Transverse colon (tissue), 4 donors: ENCODE measurements at regions not wholly inside any gene's neighbourhood (a gene's known extent, or its start where the extent isn't known, plus 50 kb on each side); places are given as distances from the start of the nearest gene placed in this dataset.
"Not testable (repeated sequence)": the region's sequence is repeated elsewhere in the genome, so short reads cannot be mapped to it uniquely, and the experiment has no call there.

Experiments used
- DNase-seq: peaks from one replicate; pipeline ENCODE4 v3.0.0-alpha.2; 2019
- H3K27ac ChIP-seq, 4 donors: fragments of 200-600 bp; sonication (generic); 2 replicates each; pipeline ENCODE4 v1.5.1; 2016 to 2018; ENCODE audit warnings: inconsistent platforms in 4 of 4
- H3K27me3 ChIP-seq: fragments of 200-600 bp; sonication (generic); 2 replicates; pipeline ENCODE4 v1.5.1; 2017; ENCODE audit warnings: inconsistent platforms
- H3K36me3 ChIP-seq, 4 donors: fragments of 200-600 bp; sonication (generic); 2 replicates each; pipeline ENCODE4 v1.5.1; 2017 to 2019; ENCODE audit warnings: inconsistent platforms in 4 of 4
- H3K4me1 ChIP-seq, 4 donors: fragments of 200-600 bp; sonication (generic); 2 replicates each; pipeline ENCODE4 v1.5.1; 2017 to 2020; ENCODE audit warnings: inconsistent platforms in 4 of 4
- H3K4me3 ChIP-seq, 4 donors: fragments of 200-600 bp; sonication (generic); 1 replicate in 1 of 4; 2 replicates in 3 of 4; pipeline versions ENCODE4 v1.5.1 to v1.6.1; 2017 to 2019; ENCODE audit warnings: inconsistent platforms in 4 of 4
- H3K9me3 ChIP-seq, 2 donors: fragments of 200-600 bp; sonication (generic); 2 replicates each; pipeline ENCODE4 v1.5.1; 2017 to 2019; ENCODE audit warnings: inconsistent platforms in 2 of 2
- EP300 ChIP-seq: sonication (generic); formaldehyde crosslinking; IDR thresholded peaks from one replicate; pipeline ENCODE4 v1.6.1; 2017; ENCODE audit warnings: antibody characterized with exemption, low read depth
- POLR2A ChIP-seq: fragments of 450-650 bp; IDR thresholded peaks from one replicate; pipeline ENCODE4 v1.6.1; 2016; ENCODE audit warnings: antibody characterized with exemption, mild to moderate bottlenecking, moderate library complexity
- POLR2AphosphoS5 ChIP-seq, 3 donors: sonication (generic); formaldehyde crosslinking; IDR thresholded peaks; one replicate each; pipeline ENCODE4 v1.6.1; 2016; ENCODE audit warnings: antibody characterized with exemption in 3 of 3
- WGBS, 2 donors: methylation state at CpG; one replicate each; pipeline ENCODE4 v1.1.5; 2018; ENCODE audit warnings: low coverage in 1 of 2; 5-methylcytosine and 5-hydroxymethylcytosine counted together
- in situ Hi-C, 4 donors: fragments of 200-750 bp; cut with MboI; loops; one replicate each; pipeline versions ENCODE4 v1.15.0 to v1.15.1; 2017; ENCODE audit warnings: low sequenced_read_pairs in 3 of 4, low pct_ligation_motif_present in 1 of 4, low pct_unique_long_range_greater_than_20kb in 1 of 4
- intact Hi-C: fragments of 100-400 bp; cut with DNase I; formaldehyde crosslinking; loops from one replicate; pipeline ENCODE4 v1.15.1; 2023; ENCODE audit warnings: low total_unique reads
- TF ChIP-seq, protein P1 (sequence below), 5 experiments: fragments of 200-600 bp in 3 of 5; fragments of 450-650 bp in 2 of 5; sonication (generic) in 3 of 5; IDR thresholded peaks; 1 replicate in 2 of 5; 2 replicates in 3 of 5; pipeline ENCODE4 v1.5.1; 2016 to 2017; ENCODE audit warnings: antibody characterized with exemption in 5 of 5, inconsistent platforms in 3 of 5, mild to moderate bottlenecking in 2 of 5, moderate library complexity in 1 of 5

- 38 to 45% methylated on average over 2 of the region's 2 CpGs for WGBS, 2 donors
- TF ChIP-seq POLR2A (no peak), POLR2AphosphoS5 (IDR thresholded peaks at IDR 0.05) (no peak), EP300 (no peak)
- TF ChIP-seq, protein P1, sequence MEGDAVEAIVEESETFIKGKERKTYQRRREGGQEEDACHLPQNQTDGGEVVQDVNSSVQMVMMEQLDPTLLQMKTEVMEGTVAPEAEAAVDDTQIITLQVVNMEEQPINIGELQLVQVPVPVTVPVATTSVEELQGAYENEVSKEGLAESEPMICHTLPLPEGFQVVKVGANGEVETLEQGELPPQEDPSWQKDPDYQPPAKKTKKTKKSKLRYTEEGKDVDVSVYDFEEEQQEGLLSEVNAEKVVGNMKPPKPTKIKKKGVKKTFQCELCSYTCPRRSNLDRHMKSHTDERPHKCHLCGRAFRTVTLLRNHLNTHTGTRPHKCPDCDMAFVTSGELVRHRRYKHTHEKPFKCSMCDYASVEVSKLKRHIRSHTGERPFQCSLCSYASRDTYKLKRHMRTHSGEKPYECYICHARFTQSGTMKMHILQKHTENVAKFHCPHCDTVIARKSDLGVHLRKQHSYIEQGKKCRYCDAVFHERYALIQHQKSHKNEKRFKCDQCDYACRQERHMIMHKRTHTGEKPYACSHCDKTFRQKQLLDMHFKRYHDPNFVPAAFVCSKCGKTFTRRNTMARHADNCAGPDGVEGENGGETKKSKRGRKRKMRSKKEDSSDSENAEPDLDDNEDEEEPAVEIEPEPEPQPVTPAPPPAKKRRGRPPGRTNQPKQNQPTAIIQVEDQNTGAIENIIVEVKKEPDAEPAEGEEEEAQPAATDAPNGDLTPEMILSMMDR (IDR thresholded peaks at IDR 0.05): no peak
- peaks cover 21 to 47% of the 10 kb centered on the region in 2 donors for H3K9me3 ChIP-seq
Measured at GRCh38 chr21:9738527-9738926, 782.9 kb upstream of the TPTE start.

GRCh38 chr21:9739240-9739639 lies 782.1 kb upstream of the TPTE start:
- WGBS, 2 donors: 61 to 68% methylated on average over 3 of the region's 3 CpGs

More at GRCh38 chr21:9738527-9738926, 782.9 kb upstream of the TPTE start:
- Histone ChIP-seq H3K27ac (no peak overlapping the region), H3K36me3 (no peaks in the 10 kb centered on the region), H3K4me3 (no peak overlapping the region), H3K27me3 (no peaks in the 10 kb centered on the region), H3K4me1 (no peaks in the 10 kb centered on the region)
- in situ Hi-C loops (no loop called here), intact Hi-C loops (no loop called here)
- no peak for DNase-seq

DNA sequence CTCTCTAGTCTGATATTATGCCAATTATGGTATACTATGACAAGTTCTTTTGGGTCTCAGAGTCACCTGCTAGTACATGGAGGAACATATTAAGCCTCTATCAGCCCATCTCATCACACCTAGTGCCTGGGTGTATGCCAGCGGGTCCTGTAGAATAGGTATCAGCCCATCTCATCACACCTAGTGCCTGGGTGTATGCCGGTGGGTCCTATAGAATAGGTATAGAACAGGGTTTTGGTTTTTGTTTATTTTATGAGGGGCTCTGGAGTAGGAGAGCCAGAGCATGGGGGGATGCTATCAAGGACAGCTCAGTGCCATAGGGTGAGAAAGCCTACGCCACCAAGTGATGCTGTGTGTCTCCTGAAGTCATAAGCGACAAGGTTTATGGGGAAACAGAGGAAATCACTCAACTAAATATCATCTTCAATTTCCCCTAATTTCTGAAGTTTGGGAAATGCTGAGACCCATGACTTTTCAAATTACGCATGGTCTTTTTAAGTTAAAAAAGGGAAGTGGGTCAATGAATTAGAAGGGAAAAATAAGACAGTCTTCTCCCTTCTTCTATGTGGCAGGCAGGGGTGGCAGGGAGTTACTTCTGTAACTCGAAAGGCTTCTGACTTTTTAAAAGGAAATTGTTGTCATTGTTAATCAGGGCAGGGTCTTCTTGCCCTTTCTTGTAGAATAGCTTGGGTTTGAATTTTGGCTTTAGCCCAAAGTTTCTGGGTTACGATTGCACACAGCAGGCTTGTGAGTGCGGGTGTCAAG lies 781.0 kb upstream of the TPTE start:
- WGBS, 2 donors: 63 to 71% methylated on average over 6 to 8 of the region's 8 CpGs
- H3K36me3 ChIP-seq, H3K27ac ChIP-seq, in situ Hi-C loops, DNase-seq, H3K27me3 ChIP-seq, H3K4me1 ChIP-seq, intact Hi-C loops, H3K4me3 ChIP-seq: not testable (repeated sequence)
- H3K9me3 ChIP-seq: peaks cover 28 to 44% of the 10 kb centered on the region in 2 donors

More at GRCh38 chr21:9739240-9739639, 782.1 kb upstream of the TPTE start:
- Histone ChIP-seq H3K36me3 (no peaks in the 10 kb centered on the region), H3K4me3 (no peak overlapping the region), H3K27ac (no peak overlapping the region), H3K9me3 (peaks cover 28 to 46% of the 10 kb centered on the region in 2 donors), H3K4me1 (no peaks in the 10 kb centered on the region), H3K27me3 (no peaks in the 10 kb centered on the region)
- intact Hi-C loops (no loop called here), in situ Hi-C loops (no loop called here)
- TF ChIP-seq EP300 (no peak), POLR2AphosphoS5 (IDR thresholded peaks at IDR 0.05) (no peak), POLR2A (no peak)
- TF ChIP-seq, protein P1 (IDR thresholded peaks at IDR 0.05): no peak
- DNase-seq: no peak

DNA sequence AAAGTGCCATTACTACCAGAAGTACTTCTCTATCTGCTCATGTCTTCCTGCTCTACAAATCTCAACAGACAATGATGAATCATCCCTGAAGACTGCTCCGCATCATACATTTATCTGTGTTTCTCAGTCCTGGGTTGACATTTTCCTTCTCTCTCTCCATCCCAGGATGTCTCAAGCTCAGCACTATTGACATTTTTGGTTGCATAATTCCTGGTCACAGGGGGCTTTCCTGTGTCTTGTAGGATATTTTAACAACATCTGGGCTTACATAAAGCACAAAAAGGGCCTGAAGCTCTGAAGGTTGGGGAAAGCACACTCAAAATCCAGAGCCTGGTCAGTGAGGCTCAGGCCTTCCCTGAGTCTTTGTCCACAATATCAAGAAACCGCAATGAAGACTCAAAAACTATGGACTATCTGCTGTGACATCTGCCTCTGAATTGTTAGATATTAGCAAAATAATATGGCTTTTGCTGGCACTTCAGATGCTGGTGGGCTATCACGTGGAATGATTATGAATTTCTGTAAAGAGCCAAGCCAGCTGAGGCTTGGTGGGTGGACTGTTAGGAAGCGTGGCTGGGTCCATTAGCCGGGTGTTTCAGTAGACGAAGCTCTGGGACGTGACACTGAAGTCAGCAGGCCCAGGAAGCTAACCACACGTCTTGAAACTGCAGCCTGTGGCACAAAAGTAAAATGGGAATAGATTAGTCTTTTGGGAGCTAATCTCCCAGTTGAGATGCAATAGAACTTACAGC lies 780.2 kb upstream of the TPTE start:
- H3K4me3 ChIP-seq, DNase-seq, in situ Hi-C loops, H3K36me3 ChIP-seq, intact Hi-C loops, H3K27me3 ChIP-seq, H3K4me1 ChIP-seq, H3K27ac ChIP-seq: not testable (repeated sequence)
- WGBS, 2 donors: 64 to 68% methylated on average over 7 to 8 of the region's 8 CpGs
- H3K9me3 ChIP-seq: peaks cover 29 to 42% of the 10 kb centered on the region in 2 donors

- H3K4me1 ChIP-seq, H3K4me3 ChIP-seq, DNase-seq, H3K27ac ChIP-seq, intact Hi-C loops, H3K36me3 ChIP-seq, in situ Hi-C loops, H3K27me3 ChIP-seq: not testable (repeated sequence)
- WGBS, 2 donors: 86 to 91% methylated on average over 6 to 10 of the region's 10 CpGs
- peaks cover 23 to 30% of the 10 kb centered on the region in 2 donors for H3K9me3 ChIP-seq
Measured at GRCh38 chr21:9743566-9743965, 777.8 kb upstream of the TPTE start.

DNA sequence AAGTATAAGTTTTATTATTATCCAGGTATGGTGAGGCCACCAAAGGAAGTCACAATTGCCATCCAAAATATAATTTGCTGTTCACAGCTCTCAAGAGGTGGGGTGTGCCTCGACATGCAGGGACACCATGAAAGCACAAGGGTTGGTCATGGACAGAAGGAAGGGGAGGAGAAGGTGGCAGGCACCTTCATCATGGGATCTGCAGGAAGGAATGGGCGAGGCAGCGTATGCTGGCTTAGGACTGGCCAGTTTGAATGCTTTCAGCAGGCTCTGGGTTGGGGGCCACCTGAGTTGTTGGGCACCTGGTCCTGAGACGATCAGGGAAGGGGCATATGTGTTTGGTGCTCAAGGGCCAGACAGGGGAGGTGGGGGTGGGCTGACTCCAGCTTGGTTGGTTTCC lies 777.2 kb upstream of the TPTE start:
- H3K27me3 ChIP-seq, H3K4me1 ChIP-seq, H3K36me3 ChIP-seq, H3K27ac ChIP-seq, H3K4me3 ChIP-seq, DNase-seq, intact Hi-C loops, in situ Hi-C loops: not testable (repeated sequence)
- H3K9me3 ChIP-seq: peaks cover 20 to 27% of the 10 kb centered on the region in 2 donors
- WGBS, 2 donors: 34 to 36% methylated on average over 4 of the region's 4 CpGs

- not testable (repeated sequence) for H3K4me1 ChIP-seq, DNase-seq
Measured at GRCh38 chr21:9744593-9744992, 776.8 kb upstream of the TPTE start.

GRCh38 chr21:9745457-9746108 lies 775.8 kb upstream of the TPTE start:
- in situ Hi-C loops, intact Hi-C loops, H3K4me1 ChIP-seq, H3K27me3 ChIP-seq, H3K27ac ChIP-seq, H3K36me3 ChIP-seq, H3K4me3 ChIP-seq, DNase-seq: not testable (repeated sequence)
- peaks cover 20 to 22% of the 10 kb centered on the region in 2 donors for H3K9me3 ChIP-seq
- 49 to 53% methylated on average over 9 of the region's 9 CpGs for WGBS, 2 donors

More at GRCh38 chr21:9744593-9744992, 776.8 kb upstream of the TPTE start:
- H3K27ac ChIP-seq, in situ Hi-C loops, intact Hi-C loops, H3K4me3 ChIP-seq, H3K36me3 ChIP-seq, H3K27me3 ChIP-seq: not testable (repeated sequence)
- peaks cover 20 to 25% of the 10 kb centered on the region in 2 donors for H3K9me3 ChIP-seq
- 76 to 83% methylated on average over 4 of the region's 4 CpGs for WGBS, 2 donors
